ENCODE measurements at regions not wholly inside any gene's neighbourhood (a gene's known extent, or its start where the extent isn't known, plus 50 kb on each side); places are given as distances from the start of the nearest gene placed in this dataset.
A peak's percentile ranks its signal among the peaks of the same experiment; 100 is the strongest.
"Not testable (repeated sequence)": the region's sequence is repeated elsewhere in the genome, so short reads cannot be mapped to it uniquely, and the experiment has no call there.

DNA sequence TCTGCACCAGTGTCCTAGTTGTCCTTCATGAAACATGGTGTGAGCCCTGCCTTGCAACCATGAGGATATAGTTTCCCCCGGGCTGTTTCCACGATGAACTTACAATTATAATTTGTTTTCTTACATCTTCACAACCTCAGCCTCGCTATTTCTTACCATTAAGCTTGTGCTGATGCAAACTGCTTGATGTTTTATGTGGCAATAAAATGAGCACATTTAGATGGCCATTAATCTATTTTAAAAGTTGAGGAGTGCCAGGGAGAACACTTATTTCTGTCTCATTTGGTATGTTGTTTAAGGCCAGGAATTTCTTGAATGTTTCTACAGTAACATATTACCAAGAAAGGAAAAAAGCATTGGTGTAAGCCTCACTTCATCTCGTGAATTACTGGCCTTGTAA, 214.5 kb upstream of the SLC8A1 start:
- DNase-seq (ENCODE audit: extremely low spot score): no peak
- no peak overlapping the region for H3K4me3 ChIP-seq (ENCODE audit: low read depth, low read length)
- no peaks in the 10 kb centered on the region for H3K4me1 ChIP-seq (ENCODE audit: insufficient read depth)
- WGBS: 26% methylated on average over 4 of the region's 4 CpGs
- no peaks in the 10 kb centered on the region for H3K36me3 ChIP-seq (ENCODE audit: insufficient read depth)
- H3K27ac ChIP-seq (ENCODE audit: low read depth): no peak overlapping the region

DNA sequence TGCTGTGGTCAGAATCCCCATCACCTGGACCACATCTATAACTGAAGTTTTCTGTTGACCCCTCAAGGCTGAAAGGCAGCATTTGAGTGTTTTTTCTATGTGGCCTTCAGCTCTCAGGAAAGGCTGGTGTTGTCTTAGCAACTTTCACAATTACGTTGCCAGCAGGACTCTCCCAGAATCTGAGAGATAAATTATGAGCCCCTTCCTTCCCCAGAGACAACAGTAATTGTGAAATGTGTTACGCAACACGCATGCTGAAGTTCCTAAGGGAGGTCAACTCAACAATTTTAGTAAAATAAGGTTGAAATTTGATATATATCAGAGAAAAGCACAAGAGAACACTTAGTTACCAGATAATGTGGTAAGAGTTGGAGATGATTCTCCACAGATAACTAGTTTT, 216.5 kb upstream of the SLC8A1 start:
- no peak overlapping the region for H3K4me3 ChIP-seq (ENCODE audit: low read depth, low read length)
- H3K4me1 ChIP-seq (ENCODE audit: insufficient read depth): no peaks in the 10 kb centered on the region
- 48% methylated on average over 3 of the region's 3 CpGs for WGBS
- no peaks in the 10 kb centered on the region for H3K36me3 ChIP-seq (ENCODE audit: insufficient read depth)
- no peak for DNase-seq (ENCODE audit: extremely low spot score)
- peak overlapping the region; percentile 50 for H3K27ac ChIP-seq (ENCODE audit: low read depth)

DNA sequence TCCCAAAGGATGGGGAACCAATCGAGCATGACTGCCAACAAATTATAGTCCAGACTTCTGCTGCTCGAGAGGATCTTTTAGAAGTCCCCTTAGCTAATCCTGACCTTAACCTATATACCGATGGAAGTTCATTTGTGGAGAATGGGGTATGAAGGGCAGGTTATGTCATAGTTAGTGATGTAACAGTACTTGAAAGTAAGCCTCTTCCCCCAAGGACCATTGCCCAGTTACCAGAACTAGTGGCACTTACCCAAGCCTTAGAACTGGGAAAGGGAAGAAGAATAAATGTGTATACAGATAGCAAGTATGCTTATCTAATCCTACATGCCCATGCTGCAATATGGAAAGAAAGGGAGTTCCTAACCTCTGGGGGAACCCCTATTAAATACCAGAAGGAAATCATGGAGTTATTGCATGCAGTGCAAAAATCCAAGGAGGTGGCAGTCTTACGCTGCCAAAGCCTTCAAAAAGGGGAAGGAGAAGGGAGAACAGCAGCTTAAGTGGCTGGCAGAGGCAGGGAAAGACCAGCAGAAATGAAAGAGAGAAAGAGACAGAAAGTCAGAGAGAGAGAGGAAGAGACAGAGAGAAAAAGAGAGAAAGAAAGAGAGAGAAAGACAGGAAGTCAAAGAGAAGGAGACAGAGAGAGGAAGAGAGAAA, 224.4 kb upstream of the SLC8A1 start:
- WGBS: 79% methylated on average over 4 of the region's 4 CpGs
- not testable (repeated sequence) for H3K27ac ChIP-seq (ENCODE audit: low read depth); DNase-seq (ENCODE audit: extremely low spot score); H3K4me3 ChIP-seq (ENCODE audit: low read depth, low read length); H3K4me1 ChIP-seq (ENCODE audit: insufficient read depth); H3K36me3 ChIP-seq (ENCODE audit: insufficient read depth)

DNA sequence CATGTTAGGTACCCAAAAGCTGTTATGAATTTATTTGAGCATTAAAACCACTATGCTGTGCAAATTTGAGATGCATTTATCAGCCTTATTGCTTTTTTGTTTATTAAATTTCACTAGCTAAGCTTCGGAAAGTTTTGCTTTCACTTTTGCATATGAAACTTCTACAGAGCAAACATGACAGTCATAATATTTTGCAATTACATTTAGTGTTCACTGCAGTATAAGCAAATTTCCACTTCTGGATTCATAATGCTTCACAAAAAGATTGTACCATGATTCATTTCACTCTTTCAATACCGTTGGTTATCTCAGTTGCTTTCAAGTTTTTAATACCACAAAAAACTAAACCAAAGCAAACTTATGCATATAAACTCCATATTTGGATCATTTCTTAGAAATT, 228.7 kb upstream of the SLC8A1 start:
- Histone ChIP-seq H3K27ac (ENCODE audit: low read depth) (no peak overlapping the region), H3K4me3 (ENCODE audit: low read depth, low read length) (no peak overlapping the region), H3K36me3 (ENCODE audit: insufficient read depth) (no peaks in the 10 kb centered on the region), H3K4me1 (ENCODE audit: insufficient read depth) (no peaks in the 10 kb centered on the region)
- DNase-seq (ENCODE audit: extremely low spot score): no peak
- WGBS: 19% methylated on average over 2 of the region's 2 CpGs

DNA sequence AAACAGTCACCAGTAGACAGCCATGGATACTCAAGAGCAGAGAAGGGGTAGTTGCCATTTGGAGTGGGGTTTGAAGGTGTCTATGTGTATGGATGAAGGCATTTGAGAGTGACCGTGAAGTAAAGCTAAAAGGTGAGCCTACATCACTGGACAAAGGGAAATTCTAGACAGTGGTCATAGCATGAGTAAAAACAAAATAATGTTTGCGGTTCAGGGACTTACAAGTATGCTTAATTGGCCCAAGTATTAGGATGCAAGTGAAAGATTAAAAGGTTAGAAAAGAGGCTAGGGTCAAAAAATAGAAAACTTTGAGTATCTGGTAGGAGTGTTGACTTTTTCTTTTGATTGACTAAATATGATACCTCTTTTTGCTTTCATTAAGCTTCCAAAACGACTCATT, 238.1 kb upstream of the SLC8A1 start:
- no peak overlapping the region for H3K27ac ChIP-seq (ENCODE audit: low read depth)
- no peaks in the 10 kb centered on the region for H3K4me1 ChIP-seq (ENCODE audit: insufficient read depth)
- no peaks in the 10 kb centered on the region for H3K36me3 ChIP-seq (ENCODE audit: insufficient read depth)
- DNase-seq (ENCODE audit: extremely low spot score): no peak
- 95% methylated on average over 3 of the region's 3 CpGs for WGBS
- H3K4me3 ChIP-seq (ENCODE audit: low read depth, low read length): no peak overlapping the region

DNA sequence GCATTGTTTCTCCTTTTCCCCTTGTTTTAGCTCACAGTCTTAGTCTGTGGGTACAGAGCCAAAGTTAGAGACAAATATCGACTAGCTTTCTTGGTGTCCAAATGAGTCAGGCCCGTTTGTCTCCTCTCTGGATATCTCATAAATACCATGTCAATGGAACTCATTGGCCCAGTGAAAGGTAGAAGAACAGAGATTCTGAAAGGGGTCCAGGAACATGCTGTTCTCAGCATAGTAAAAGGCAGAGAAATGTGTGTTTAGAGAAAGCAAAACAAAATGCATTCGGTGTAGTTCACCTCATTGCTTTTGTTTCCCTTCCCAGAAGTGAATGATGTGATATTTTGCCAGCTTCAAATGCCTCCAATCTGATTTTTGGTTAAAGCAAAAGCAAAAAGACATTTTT, 238.6 kb upstream of the SLC8A1 start:
- no peak overlapping the region for H3K27ac ChIP-seq (ENCODE audit: low read depth)
- WGBS: 83% methylated on average over 3 of the region's 3 CpGs
- no peak for DNase-seq (ENCODE audit: extremely low spot score)
- no peak overlapping the region for H3K4me3 ChIP-seq (ENCODE audit: low read depth, low read length)
- H3K36me3 ChIP-seq (ENCODE audit: insufficient read depth): no peaks in the 10 kb centered on the region
- H3K4me1 ChIP-seq (ENCODE audit: insufficient read depth): no peaks in the 10 kb centered on the region

DNA sequence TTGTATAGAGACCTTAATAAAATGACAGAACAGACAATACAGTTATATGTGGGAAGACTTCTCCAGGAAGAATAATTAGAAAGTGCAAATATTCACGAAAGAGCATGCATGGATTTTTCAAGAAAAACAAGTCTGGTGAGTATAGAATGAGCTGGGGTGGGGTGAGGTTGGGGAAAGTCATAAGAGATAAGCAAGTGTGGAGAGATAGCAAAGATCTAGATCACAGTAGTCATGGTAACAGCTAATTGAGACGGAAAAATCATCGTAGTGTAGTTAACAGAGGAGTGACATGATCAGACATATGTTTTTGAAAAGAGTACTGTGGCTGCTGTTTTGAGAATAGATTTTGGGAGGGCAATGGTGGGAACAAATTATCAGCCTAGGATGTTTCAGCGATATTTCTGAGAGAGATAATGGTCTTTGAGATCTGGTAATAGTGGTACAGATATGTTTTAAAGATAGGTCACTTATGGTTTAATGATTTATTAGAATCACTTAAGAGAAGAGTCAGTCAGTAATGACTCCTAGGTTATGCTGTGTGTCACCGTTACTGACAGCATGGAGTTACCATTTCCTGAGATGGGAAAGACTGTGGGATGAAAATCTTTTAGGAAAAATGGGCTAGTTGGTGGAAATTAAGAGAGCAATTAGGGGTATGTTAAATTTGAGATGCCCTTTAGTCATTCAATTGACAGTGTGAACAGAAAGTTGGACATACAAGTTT, 248.5 kb upstream of the SLC8A1 start:
- no peaks in the 10 kb centered on the region for H3K36me3 ChIP-seq (ENCODE audit: insufficient read depth)
- H3K27ac ChIP-seq (ENCODE audit: low read depth): no peak overlapping the region
- 62% methylated on average over 5 of the region's 5 CpGs for WGBS
- H3K4me3 ChIP-seq (ENCODE audit: low read depth, low read length): no peak overlapping the region
- H3K4me1 ChIP-seq (ENCODE audit: insufficient read depth): no peaks in the 10 kb centered on the region
- DNase-seq (ENCODE audit: extremely low spot score): no peak

DNA sequence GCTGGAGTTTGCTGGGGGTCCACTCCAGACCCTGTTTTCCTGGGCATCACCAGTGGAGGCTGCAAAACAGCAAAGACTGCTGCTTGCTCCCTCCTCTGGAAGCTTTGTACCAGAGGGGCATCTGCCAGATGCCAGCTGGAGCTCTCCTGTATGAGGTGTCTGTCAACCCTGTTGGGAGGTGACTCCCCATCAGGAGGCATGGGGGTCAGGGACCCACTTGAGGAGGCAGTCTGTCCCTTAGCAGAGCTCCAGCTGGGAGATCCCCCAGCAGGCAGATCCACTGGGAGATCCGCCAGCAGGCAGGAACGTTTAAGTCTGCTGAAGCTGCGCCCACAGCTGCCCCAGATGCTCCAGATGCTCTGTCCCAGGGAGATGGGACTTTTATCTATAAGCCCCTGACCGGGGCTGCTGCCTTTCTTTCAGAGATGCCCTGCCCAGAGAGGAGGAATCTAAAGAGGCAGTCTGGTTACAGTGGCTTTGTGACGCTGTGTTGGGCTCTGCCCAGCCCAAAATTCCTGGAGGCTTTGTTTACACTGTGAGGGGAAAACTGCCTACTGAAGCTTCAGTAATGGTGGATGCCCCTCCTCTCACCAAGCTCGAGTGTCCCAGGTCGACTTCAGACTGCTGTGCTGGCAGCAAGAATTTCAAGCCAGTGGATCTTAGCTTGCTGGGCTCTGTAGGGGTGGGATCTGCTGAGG, 260.5 kb upstream of the SLC8A1 start:
- H3K4me1 ChIP-seq (ENCODE audit: insufficient read depth); H3K36me3 ChIP-seq (ENCODE audit: insufficient read depth); H3K4me3 ChIP-seq (ENCODE audit: low read depth, low read length); DNase-seq (ENCODE audit: extremely low spot score); H3K27ac ChIP-seq (ENCODE audit: low read depth): not testable (repeated sequence)
- 39% methylated on average over 7 of the region's 7 CpGs for WGBS

DNA sequence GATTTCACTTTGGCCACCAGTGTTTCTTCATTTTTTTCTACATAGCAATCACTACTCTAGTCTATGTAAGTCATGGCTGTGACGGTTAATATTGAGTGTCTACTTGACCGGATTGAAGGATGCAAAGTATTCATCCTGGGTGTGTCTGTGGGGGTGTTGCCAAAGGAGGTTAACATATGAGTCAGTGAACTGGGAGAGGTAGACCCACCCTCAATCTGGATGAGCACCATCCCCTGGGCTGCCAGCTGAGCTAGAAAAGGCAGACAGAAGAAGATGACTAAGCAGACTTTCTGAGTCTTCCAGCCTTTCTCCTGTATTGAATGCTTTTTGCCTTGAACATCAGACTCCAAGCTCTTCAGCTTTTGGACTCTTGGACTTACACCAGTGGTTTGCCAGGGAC, 265.0 kb upstream of the SLC8A1 start:
- no peak overlapping the region for H3K27ac ChIP-seq (ENCODE audit: low read depth)
- H3K4me1 ChIP-seq (ENCODE audit: insufficient read depth): no peaks in the 10 kb centered on the region
- no peak overlapping the region for H3K4me3 ChIP-seq (ENCODE audit: low read depth, low read length)
- no peaks in the 10 kb centered on the region for H3K36me3 ChIP-seq (ENCODE audit: insufficient read depth)
- no peak for DNase-seq (ENCODE audit: extremely low spot score)
- 77% methylated on average over 2 of the region's 2 CpGs for WGBS

DNA sequence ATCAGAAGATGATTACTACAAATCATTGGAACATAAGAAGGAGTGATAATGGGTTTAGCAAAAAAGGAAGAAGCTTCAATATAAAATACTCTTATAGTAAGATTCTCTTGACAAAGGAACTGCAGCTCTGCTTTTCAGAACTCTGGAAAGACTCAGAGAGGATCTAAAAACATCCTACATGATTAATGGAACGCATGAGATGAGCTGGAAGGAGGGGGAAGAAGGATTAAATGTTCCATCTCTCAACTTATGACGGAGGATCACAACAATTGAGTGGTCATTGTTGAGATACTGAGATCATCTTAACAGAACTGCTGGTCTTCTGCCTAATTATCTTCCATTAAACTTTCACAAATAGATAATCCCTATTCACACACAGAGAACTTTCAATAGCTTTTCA, 267.5 kb upstream of the SLC8A1 start:
- Histone ChIP-seq H3K4me1 (ENCODE audit: insufficient read depth) (no peaks in the 10 kb centered on the region), H3K4me3 (ENCODE audit: low read depth, low read length) (no peak overlapping the region), H3K36me3 (ENCODE audit: insufficient read depth) (no peaks in the 10 kb centered on the region), H3K27ac (ENCODE audit: low read depth) (no peak overlapping the region)
- WGBS: 56% methylated on average over 2 of the region's 2 CpGs
- DNase-seq (ENCODE audit: extremely low spot score): no peak

DNA sequence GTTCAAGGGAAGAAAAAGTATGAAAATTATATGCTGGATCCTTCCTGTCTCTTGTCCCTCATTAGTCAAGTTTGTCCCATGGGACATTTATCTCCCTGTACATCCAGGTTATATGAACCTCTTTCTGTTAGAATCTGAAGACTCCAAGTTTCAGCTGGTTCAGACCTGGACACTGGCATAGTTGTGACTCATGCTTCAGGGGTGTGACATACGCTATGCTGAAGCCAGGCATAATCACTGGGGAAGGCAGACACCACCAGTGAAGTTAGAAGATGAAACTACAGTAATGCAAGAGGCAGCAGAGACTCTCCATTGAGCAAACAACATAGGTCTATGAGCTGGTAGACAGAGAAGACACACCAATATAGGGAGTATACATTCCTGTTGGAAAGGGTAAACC, 269.7 kb upstream of the SLC8A1 start:
- no peak for DNase-seq (ENCODE audit: extremely low spot score)

DNA sequence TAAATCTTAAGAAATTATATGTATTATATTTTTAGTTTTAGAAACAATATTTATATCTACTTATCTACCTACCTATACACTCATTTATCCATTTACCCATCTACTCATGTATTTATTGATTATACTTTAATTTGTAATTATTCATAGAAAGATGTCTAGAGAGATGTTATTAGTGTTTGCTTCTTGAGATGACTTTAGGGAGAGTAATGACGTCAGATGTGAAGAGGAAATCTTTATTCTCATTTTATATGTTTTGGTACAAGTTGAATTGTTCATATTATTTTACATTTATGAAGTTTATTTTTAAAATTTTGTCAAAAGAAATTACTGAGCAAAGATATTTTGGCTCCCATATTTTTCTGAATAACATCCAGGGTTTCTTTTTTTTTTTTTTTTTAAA, 271.3 kb upstream of the SLC8A1 start:
- Histone ChIP-seq H3K36me3 (ENCODE audit: insufficient read depth) (no peaks in the 10 kb centered on the region), H3K4me1 (ENCODE audit: insufficient read depth) (no peaks in the 10 kb centered on the region), H3K27ac (ENCODE audit: low read depth) (no peak overlapping the region), H3K4me3 (ENCODE audit: low read depth, low read length) (no peak overlapping the region)
- 95% methylated on average over 1 of the region's 1 CpG for WGBS
- no peak for DNase-seq (ENCODE audit: extremely low spot score)

More for the DNA sequence above, 269.7 kb upstream of the SLC8A1 start:
- Histone ChIP-seq H3K4me3 (ENCODE audit: low read depth, low read length) (no peak overlapping the region), H3K36me3 (ENCODE audit: insufficient read depth) (no peaks in the 10 kb centered on the region), H3K27ac (ENCODE audit: low read depth) (no peak overlapping the region), H3K4me1 (ENCODE audit: insufficient read depth) (no peaks in the 10 kb centered on the region)
- whole genome bisulfite sequencing: 85% methylated on average over 1 of the region's 1 CpG

DNA sequence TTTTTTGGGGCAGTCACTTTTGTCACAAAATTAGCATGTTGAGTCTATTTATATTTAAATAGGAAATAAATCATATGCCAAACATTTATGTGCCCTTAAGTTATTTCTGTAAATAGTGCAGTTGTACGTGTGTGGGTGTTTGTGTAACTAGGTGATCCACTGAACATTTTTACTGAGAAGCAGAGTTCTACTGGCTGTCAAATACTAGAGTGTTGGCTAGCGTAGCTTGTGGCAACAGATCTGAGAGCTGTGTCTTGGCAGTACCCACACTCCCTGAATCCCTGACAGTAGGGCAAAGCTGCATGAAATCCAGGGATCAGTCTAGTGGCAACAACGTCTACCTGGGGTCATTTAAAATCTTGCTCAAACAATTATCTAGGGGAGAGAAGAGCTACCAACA, 273.1 kb upstream of the SLC8A1 start:
- 44% methylated on average over 3 of the region's 3 CpGs for WGBS

DNA sequence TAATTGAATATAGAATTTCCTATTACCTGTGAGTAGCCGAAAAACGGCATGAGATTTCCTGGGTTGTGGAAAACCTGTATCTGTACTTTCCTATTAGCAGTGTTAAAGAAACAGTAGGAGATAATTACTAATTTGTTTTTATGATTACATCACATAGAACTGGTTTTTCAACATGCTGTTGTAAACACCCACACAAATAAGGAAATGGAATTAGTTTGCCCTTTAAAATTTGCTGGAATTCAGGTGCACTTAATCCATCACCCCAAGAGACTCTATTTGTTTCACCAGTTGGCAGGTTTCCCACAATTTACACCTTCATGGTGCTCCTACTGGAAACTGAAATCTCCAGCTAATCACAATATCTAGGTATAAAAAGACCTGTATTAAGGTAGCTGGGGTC, 274.1 kb upstream of the SLC8A1 start:
- no peak overlapping the region for H3K4me3 ChIP-seq (ENCODE audit: low read depth, low read length)
- WGBS: 94% methylated on average over 2 of the region's 2 CpGs
- H3K4me1 ChIP-seq (ENCODE audit: insufficient read depth): no peaks in the 10 kb centered on the region
- DNase-seq (ENCODE audit: extremely low spot score): no peak
- no peaks in the 10 kb centered on the region for H3K36me3 ChIP-seq (ENCODE audit: insufficient read depth)
- H3K27ac ChIP-seq (ENCODE audit: low read depth): no peak overlapping the region

More for the DNA sequence above, 273.1 kb upstream of the SLC8A1 start:
- no peak for DNase-seq (ENCODE audit: extremely low spot score)
- Histone ChIP-seq H3K4me3 (ENCODE audit: low read depth, low read length) (no peak overlapping the region), H3K4me1 (ENCODE audit: insufficient read depth) (no peaks in the 10 kb centered on the region), H3K27ac (ENCODE audit: low read depth) (no peak overlapping the region), H3K36me3 (ENCODE audit: insufficient read depth) (no peaks in the 10 kb centered on the region)
